ENCODE measurements at regions not wholly inside any gene's neighbourhood (a gene's known extent, or its start where the extent isn't known, plus 50 kb on each side); places are given as distances from the start of the nearest gene placed in this dataset.

DNA sequence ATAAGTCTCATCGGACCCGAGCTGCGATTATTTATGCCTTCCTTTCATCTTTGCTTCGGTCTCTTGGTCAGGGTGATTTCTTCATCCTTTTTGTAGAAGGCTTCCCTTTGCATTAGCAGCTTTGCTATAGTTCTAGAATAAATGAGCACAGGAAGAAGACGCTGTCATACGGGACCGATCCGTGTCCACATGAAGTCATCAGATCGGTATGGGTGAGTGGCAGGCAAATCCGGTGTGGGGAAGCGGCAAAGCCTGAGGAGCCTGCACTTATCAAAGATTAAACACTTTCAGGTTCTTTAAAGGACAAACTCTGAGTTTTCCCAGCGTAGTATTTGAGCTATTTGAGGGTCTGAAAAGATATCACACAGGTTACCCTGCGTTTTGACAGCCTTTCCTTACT is 119.3 kb downstream of the IRS2 start:
- no peak for TF ChIP-seq CTCF (IDR thresholded peaks at IDR 0.05 in 4 of 5, conservative IDR thresholded peaks at IDR 0.05 in 1 of 5)
- no peak for TF ChIP-seq POLR2A (IDR thresholded peaks at IDR 0.05)

Data from gastrocnemius medialis (tissue), 4 donors.